Kasumi-1 (cell line): ENCODE measurements at regions not wholly inside any gene's neighbourhood (a gene's known extent, or its start where the extent isn't known, plus 50 kb on each side); places are given as distances from the start of the nearest gene placed in this dataset.
A peak's percentile ranks its signal among the peaks of the same experiment; 100 is the strongest.

Experiments used
- DNase-seq, 2 experiments: peaks; one replicate each; lab custom pipeline; 2025; lab: John Stamatoyannopoulos, UW

- DNase-seq: no peak
Measured at GRCh38 chr18:25962919-25963318, 127.5 kb downstream of the SS18 start.

DNA sequence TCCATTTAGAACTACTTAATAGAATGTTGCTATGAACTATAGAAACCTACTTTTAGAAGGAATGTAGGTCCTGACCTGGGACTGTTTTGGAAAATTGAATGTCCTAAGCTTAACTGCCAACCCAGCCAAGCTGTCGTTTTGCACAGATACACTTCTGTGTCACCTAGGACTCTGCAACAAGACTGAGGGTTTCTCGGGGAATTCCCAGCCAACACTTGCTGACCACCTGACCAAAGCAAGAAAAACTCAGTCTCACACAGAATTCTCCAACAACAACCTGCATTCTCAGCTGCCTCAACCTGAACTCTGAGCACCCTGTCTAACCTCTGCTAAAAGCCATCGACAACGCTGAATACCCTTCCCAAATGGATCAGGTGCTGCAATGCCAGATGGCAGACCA is 128.2 kb downstream of the SS18 start:
- DNase-seq: no peak

- no peak for DNase-seq
Measured at GRCh38 chr18:25957017-25957416, 133.4 kb downstream of the SS18 start.

DNA sequence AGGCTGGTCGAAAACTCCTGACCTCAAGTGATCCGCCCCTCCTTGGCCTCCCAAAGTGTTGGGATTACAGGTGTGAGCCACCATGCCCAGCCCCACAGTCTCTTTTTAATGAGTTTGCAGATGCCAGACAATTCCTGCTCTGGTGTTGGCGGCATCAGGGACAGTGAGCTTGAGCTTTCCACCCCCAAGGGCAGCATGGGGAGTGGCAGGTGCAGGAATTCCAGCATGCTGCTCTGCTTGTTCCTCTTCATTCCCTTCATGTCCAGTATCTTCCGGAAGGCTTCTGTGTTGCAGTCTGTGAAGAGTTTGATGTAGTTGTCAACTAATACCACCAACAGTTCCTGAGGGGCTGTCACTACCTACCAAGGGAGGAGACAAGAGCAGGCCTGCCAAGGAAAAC is 137.3 kb downstream of the SS18 start:
- DNase-seq: no peak

- DNase-seq: no peak
Measured at GRCh38 chr18:25950321-25950720, 140.1 kb downstream of the SS18 start.

GRCh38 chr18:25946540-25946939 is 143.9 kb downstream of the SS18 start:
- DNase-seq: no peak

DNA sequence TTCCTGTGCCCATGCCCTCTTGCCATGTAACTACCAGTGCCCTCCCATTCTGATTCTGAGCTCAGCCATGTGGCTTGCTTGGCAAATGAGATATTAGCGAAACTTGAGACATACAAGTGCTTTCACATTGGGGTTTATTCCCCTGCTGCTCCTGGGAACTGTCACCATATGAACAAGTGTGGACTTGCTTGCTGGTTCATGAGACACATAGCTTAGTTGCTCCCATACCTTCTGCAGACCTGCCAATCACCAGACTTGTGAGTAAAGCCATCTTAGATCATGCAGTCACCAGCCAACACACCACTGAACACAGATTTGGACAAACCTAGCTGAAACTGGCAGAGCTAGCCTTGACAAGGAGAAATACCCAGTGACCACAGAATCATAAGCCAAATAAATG is 155.1 kb downstream of the SS18 start:
- DNase-seq: no peak

DNA sequence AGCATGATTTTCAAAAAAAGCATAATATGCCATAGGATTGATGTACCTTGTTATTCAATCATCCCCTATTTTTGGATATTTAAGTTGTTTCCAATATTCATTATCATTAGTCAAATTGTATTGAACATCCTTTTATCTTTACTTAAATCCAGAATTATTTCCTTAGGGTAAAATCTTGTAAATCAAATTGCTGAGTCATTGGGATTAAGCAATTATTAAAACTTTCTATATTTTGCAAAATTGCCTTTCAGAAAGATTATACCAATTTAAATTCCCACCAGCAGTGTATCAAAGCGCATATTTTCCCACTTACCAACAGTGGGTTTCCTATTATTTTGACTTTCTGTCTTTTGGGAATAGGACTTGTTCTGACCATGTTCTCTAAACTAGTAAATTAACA is 159.3 kb downstream of the SS18 start:
- DNase-seq: no peak

DNA sequence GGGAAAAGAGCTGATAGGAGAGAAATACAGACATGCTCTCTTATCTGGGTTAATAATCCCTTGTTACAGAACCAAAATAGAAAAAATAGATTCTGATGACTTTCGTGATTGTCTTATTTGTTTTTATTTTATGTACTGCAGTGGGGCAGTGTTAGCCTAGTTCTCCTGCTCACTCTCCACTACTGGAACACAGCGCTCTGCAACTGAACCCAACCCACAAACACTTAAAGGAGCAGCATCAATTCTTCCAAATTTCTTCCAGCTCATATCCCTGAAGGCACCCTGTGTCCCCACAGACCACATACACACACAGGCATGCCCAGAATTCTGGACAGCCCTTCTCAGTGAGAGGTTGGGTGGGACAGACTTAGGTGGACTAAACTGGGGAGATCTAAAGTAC is 160.6 kb downstream of the SS18 start:
- no peak for DNase-seq

GRCh38 chr18:25927830-25928229 is 162.6 kb downstream of the SS18 start:
- DNase-seq: no peak

DNA sequence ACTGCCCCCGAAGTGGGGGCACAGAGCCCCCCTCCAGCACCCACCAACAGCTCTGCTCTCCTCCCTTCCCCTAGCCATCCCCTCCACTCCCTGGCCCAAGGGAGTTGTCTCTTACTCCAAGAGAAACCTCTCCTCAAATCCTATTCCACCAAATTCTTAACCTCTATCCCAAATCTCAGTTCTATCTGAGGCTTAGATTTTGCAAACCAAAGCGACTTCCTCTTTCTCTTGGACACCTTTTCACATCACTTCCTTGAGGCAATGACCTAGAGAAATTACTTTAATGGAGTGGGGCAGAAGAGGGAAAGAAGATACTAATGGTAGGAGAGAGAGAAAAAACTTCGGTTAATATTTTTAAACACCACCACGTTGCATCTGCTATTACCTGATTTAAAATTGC is 167.2 kb downstream of the SS18 start:
- DNase-seq: no peak

DNA sequence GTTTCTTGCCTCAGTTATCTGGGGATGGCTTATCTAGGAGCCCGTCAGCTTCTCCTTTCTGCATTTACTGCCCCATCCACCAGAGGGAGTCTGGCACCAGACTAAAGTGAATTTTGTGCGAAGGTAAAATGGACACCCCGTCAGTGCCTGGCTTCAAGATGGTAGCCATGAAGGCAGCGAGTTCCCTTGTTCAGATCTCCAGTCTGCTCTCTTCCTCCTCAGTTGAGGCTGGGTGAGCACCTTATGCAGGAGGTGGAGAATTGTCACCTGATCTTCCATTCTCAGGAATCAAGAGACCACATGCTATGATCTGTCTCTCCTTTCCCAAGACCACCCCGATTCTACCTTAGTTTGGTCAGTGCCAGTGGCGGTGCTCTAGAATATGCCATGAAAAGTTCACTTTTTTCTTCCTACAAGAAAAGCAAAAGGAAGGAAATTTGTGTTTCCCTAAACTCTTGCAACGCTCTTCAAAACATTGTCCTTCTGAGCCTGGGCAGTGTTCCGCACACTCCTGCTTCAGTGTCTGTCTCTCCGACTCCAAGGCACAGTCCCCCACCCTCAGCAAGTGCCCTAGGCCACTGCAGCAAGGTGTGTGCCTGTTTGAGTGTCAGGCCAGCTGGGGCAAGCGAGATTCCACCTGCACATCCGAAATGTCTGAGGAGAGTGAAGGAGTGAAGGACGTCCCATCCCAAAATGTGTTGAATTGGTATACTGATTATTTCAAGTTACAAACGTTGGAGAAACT is 168.6 kb downstream of the SS18 start:
- DNase-seq: peak; percentile 59 to 64

GRCh38 chr18:25915907-25916306 is 174.5 kb downstream of the SS18 start:
- DNase-seq: peak in 1 of 2 experiments; percentile 6

DNA sequence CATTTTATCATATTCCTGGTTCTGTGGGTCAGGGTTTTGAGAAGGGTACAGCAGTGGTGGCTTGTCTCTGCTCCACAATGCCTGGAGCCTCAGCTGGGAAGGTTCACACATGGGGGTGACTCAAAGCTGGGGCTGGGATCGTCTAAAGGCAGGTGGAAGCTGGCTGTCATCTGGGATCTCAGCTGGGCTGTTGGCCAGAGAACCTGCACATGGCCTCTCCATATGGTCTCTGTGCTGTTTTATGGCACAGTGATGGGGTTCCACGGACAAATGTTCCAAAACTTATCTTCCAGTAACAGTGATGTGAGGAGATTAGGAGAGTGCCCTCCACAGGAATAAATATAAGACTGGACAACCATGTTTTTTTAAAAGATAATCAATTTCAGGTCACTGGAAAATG is 191.4 kb downstream of the SS18 start:
- no peak for DNase-seq

GRCh38 chr18:25896956-25897355 is 193.5 kb downstream of the SS18 start:
- no peak for DNase-seq

- DNase-seq: peak; percentile 62 to 73
Measured at GRCh38 chr18:25896178-25896780, 194.1 kb downstream of the SS18 start.

DNA sequence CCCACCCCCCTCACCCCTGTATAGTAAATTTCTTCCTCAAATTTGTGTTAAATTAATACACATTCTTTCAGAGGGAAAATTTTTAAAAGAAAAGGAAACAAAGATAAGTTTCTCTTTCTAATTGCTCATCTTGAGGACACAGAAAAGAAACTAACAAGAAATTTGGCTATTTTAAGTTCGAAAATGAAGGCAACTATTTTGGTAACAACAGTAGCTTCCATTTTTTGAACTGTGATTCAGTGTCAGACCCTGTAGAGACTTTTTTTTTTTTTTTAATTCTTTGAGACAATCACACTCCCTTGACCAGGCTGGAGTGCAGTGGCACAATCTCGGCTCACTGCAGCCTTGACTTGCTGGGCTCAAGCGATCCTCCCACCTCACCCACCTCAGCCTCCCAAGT is 194.9 kb downstream of the SS18 start:
- no peak for DNase-seq

GRCh38 chr18:25886283-25886682 is 204.1 kb downstream of the SS18 start:
- DNase-seq: no peak

DNA sequence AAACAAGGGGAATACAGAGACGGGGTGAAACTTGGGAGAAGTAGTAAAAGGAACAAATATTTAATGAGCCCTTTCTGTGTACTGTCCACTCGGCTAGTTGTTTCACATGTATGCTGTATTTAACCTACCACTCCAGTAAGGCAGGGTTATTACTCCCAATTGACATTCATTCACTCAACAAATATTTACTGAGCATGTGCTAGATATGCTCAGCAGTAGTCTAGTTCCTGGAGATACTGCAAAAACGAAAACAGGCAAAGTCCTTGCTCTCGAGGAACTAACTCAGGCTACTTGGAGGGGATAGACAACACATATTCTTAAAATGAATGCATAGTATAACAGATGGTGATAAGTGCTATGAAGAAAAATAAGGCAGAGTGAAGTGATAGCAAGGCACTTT is 207.3 kb downstream of the SS18 start:
- DNase-seq: no peak

DNA sequence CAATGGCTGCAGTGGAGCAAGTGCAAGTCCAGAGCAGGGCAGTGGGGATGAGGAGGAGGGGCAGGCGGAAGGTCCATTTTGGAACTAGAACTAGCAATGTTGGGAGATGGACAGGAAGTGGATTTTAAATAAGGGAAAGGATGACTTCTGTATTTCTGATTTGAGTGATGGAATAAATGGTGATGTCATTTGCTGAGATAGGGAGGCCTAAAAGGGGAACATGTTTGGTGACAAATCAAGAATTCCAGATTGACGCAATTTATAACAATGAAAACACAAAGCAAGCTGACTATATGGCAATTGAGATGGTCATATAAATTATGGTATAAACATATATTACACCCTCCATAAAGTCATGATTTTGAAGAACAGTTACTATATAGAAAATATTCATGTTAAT is 209.3 kb downstream of the SS18 start:
- no peak for DNase-seq

- DNase-seq: no peak
Measured at GRCh38 chr18:25880441-25880840, 210.0 kb downstream of the SS18 start.

GRCh38 chr18:25876330-25876948 is 214.0 kb downstream of the SS18 start:
- no peak for DNase-seq

DNA sequence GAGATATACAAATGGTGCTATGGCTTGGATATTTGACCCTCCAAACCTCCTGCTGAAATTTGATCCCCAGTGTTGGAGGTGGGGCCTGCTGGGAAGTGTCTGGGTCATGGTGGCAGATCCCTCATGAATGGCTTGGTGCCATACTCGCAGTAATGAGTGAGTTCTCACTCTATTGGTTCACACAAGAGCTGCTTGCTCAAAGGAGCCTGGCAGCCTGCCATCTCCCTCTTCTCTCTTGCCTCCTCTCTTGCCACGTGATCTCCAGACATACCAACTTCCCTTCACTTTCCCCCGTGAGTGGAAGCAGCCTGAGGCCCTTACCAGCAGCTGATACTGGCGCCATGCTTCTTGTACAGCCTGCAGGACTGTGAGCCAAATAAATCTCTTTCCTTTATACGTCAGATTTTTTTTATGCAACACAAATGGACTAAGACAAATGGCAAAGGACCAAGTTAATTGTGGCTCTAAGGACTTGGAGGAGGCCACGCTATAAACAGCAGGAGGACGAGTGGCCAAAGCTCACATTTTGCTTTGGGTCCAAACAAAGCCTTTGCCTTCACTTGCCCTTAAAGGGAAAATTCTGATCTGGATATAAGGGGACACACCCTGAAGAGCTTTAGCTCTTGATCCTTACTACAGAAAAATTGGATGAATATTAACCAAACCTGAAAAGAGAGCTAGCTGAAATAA is 214.7 kb downstream of the SS18 start:
- no peak for DNase-seq
